Body of pancreas (tissue), 4 donors: ENCODE measurements at regions not wholly inside any gene's neighbourhood (a gene's known extent, or its start where the extent isn't known, plus 50 kb on each side); places are given as distances from the start of the nearest gene placed in this dataset.
"Not testable (repeated sequence)": the region's sequence is repeated elsewhere in the genome, so short reads cannot be mapped to it uniquely, and the experiment has no call there.

ENCODE experiments used
- CTCF ChIP-seq, 7 experiments: fragments of 450-650 bp in 4 of 7; fragments of 200-600 bp in 3 of 7; sonication (generic) in 3 of 7; IDR thresholded peaks; one replicate each; pipeline ENCODE4 v1.5.1; 2016 to 2019; ENCODE audit warnings: antibody characterized with exemption in 7 of 7
- POLR2A ChIP-seq, 3 donors: fragments of 450-650 bp; IDR thresholded peaks; one replicate each; pipeline ENCODE4 v1.6.1; 2016; ENCODE audit warnings: antibody characterized with exemption in 3 of 3, mild to moderate bottlenecking in 2 of 3

- not testable (repeated sequence) for TF ChIP-seq POLR2A, CTCF (IDR thresholded peaks at IDR 0.05)
Measured at GRCh38 chr7:153748885-153749284, 303.3 kb upstream of the DPP6 start.
